ENCODE measurements at regions not wholly inside any gene's neighbourhood (a gene's known extent, or its start where the extent isn't known, plus 50 kb on each side); places are given as distances from the start of the nearest gene placed in this dataset.

DNA sequence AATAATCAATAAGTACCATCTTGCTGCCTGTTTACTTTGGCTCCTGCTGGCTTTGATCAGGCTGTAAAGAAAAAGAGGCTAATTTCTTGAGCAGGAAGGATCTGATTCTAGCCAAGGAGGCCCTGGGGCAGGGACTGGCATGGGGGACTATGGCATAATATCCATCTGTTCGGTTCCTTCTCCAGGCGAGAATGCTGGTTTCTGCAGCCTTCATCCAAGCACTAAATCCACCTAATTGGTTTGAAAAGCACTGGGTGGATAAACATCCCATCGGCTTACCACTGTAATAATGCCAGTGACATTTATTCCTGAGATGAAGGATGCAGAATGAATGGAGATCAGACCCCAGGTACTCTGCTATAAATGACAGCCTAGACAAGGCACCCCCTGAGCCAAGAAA is 180.0 kb upstream of the ASIC2 start:
- DNase-seq (ENCODE audit: extremely low read depth, low read depth), result no peak

DNA sequence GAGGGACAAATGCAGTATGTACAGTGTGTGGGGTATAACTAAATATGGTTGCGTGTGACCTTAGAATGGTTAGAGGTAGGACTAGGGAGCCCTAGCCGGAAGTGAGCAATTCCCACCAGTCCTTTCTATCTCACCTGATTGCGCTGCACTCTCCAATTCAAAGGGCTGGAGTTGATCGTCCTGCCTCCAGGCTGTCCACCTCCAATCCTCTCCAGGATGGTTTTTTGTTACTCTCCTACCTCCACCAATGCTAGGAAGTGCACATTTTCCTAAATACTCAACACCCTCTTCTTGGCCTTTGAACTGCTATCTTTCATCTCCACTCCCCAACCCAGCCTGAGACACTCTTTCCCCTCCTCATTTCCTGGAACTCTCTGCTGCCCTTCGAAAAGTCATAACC is 181.7 kb upstream of the ASIC2 start:
- DNase-seq (ENCODE audit: extremely low read depth, low read depth), result no peak

DNA sequence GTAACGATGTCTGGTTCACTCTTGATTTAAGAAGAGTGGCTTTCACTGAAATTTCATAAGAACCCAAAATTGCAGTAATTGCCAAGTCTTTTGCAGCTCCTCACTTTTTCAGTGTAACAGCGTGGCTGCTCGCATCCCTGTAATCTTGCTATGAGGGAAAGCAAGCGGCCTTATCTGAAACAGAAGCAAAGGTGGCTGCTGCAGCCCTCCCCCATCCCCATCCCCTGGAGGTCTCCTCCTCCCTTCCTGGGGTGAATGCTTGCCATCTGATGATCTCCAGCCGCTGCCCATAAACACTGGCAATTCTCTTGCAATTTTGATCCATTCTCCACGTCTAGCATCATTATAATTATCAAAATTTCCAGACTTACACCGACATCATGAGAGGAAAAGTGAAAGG is 182.5 kb upstream of the ASIC2 start:
- no peak for DNase-seq (ENCODE audit: extremely low read depth, low read depth)

DNA sequence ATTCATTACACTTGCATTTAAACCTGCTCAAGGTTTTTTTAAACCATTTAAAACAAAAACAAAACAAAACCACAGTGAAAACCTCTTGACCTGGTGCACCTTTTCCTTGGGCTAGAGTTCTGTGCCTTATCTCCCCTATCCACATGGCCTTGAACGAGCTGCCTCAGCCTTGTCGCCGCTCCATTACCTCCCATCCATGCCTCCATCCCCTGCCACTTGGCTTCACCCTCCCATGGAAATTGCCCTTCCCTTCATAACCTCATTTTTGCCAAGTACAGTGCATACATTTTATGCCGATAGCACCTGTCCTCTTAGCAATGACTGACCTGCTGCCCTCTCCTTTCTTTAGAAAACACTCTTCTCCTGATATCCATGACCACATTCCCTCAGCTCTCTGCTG is 188.6 kb upstream of the ASIC2 start:
- no peak for DNase-seq (ENCODE audit: extremely low read depth, low read depth)

DNA sequence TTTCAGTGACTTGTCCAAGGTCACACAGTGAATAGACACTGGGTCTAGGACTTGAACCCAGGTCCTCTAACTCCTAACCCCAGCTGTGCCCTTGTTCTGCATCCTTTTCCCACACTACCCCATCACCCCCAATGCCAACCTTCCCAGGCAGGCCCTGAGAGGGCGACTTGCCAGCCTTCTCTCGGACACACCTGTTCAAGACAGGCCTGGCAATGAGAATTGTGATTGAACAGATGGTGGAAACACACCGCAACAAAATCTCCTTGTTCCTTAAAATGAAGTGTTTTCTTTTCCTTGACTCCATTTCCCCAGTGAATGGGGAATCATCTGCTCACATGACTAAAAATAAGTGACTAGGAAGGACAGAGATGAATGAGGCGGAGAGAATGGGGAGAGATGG is 189.5 kb upstream of the ASIC2 start:
- no peak for DNase-seq (ENCODE audit: extremely low read depth, low read depth)

DNA sequence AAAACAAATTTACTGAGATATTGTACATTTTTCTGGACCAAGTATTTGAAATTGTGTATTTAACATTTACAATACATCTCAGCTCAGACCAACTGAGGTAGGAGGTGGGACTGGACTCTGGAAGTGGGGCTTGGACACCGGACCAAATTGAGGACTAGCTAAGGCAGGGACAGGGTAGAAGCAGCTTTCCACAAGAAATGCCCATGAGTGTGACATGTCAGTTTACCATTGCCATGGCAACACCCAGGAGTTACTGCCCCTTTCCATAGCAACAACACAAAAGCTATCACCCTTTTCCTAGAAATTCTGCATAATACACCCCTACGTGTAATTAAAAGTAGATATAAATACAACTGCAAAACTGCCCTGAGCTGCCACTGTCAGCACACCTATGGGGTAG is 191.5 kb upstream of the ASIC2 start:
- no peak for DNase-seq (ENCODE audit: extremely low read depth, low read depth)

DNA sequence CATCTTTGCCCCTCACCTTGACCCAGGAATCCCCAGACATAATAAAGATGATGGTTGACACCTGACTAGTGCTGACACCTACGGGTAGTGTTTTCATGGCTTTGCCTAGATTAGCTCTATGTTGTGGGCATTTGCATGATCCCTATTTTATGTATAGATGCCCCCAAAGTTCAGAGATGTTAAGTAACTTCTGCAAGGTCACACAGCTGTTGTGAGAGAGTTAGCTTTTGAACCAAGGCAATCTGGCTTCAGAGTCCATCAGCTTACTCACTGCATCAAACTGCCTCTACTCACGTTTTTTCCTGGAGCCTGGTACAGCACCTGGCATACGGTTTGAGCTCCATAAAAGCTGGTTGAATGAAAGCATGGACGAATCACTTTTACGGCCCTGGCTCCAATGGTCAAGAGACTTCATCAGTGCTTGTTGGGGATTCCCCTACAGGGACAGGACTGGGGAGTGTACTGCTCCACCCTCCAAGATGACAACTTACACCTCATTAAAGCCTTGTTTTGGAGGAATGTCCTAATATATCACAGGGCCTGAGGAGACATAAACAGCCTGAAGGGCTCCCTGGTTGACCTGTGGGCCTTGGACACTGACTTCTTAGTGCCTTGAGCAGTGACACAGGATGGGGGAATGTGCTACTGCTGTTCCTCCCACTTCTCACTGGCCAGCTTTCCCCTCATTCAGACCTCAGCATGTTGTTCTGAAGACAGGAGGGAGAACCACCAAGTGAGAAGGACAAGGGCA is 193.2 kb upstream of the ASIC2 start:
- no peak for DNase-seq (ENCODE audit: extremely low read depth, low read depth)

DNA sequence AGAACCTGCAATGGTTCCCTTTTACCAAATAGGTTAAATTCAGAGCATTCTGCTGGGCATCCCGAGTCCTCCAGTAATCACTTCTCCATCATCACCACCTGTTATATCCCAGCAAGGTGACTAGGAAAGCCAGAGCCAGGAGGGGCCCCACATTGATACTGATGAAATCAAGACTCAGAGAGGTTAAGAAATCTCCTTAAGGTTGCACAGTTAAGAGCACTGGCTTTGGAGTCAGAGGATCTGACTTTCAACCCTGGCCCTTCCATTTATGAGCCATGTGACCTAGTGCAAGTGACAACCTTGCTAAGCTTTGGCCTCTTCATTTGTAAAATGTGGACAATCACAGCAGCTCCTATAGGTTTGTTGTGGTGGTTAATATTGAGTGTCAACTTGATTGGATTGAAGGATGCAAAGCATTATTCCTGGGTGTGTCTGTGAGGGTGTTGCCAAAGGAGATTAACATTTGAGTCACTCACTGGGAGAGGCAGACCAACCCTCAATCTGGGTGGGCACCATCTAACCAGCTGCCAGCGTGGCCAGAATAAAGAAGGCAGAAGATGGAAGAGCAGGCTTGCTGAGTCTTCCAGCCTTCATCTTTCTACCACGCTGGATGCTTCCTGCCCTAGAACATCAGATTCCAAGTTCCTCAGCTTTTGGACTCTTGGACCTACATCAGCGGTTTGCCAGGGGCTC is 194.2 kb upstream of the ASIC2 start:
- DNase-seq (ENCODE audit: extremely low read depth, low read depth), result no peak

DNA sequence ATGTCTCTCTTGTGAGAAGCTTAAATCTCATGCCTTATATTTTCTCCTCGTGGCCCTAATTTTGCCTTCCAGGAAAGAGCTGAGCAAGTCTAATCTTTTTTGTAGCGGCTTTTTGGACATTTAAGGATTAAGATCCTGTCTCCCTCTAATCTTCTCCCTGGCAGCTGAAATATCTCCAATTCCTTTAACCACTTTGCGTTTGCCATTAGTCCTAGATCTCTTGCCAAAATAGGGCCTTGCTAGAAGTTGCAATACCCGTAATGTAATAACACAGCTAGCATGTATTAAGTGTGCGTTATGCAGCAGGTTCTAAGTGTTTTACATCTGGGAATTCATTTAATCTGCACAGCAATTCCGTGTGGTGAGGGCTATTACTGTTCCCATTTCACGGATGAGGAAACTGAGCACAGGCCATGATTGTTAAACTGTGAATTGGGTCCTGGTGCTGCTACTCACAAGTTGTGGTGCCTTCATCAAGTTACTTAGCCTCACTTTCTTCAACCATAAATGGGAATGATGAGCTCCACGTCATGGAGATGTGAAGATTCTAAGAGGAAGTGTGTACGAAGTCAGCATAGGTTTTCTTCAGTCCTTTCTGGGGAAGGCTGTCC is 198.9 kb upstream of the ASIC2 start:
- DNase-seq (ENCODE audit: extremely low read depth, low read depth), result no peak

DNA sequence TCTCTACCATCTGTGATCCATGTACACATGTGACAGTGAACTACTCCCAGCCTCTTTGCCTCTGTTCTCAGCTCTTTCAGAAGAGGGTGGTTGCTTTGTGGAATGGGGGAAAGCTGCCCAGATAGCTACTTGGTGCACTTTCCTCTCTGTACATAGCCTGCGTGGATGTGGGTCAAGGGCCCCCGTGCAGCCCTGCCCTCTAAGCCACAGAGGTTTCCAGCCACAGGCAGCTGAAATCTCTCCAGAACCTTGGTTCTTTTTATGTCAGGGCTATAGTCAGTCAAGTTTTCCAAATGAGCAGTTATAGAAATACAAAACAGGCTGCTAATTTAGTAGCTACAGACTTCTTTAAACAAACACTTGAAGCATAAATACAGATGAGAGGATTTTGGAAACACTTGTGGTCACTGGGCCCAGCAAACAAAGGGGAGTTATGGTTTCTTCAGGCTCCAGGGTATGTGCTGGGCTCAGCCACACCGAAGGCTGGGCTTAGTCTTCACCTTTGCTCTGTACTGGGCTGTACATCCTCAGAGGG is 199.7 kb upstream of the ASIC2 start:
- no peak for DNase-seq (ENCODE audit: extremely low read depth, low read depth)

DNA sequence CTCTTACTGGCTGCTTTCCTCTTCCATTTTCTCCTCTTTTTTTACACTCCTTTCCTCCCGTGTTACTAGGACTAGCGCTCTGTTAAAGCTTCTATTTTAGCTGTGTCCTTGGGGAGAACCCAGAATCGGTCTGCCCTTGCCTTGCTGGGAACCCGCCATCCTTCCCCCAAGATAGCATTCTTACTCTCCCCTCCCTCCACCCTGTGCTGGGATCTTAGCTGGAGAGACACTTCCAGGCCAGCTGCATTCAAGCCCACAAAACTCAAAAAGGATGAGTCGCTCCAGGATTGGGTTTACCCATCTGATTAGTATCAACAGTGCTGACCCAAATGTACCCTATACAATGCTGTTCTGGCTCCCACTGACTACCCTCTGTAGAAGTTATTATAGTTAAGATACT is 200.5 kb upstream of the ASIC2 start:
- no peak for DNase-seq (ENCODE audit: extremely low read depth, low read depth)

DNA sequence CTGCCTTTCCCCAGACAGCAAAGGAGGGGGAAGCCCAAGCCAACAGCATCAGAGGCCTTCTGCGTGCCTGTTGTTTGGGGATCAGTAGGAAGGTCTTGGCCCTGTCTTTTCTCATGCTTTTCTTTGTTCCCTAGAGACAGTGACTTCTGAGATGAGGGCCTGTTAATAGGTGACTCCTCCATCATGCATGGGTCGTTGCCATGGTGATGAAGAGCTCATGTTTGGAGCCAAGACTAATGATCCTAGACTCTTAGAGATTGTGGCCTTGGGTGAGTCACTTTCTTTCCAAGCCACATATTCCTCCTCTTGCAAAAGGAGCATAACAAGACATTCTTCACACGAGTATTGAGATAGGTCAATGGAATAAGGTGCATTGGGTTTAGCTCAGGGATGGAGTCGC is 201.1 kb upstream of the ASIC2 start:
- DNase-seq (ENCODE audit: extremely low read depth, low read depth), result no peak

DNA sequence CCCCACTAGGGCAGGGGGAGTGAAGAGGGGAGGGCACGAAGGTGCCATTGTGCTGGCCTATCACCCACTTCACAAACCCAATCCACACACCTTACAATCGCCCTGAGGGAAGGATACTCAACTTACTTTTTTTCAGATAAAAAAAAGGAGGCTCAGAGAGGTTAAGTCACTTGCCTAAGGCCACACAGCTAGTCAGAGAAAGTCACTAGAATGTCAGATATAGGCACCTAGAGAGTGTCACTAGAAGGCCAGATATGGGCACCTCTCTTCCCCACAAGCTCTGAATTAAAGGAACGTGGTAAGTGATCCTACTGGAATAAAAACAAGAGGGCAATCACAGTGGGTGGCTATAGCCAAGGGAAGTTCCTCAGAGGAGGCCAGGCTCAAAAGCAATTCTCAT is 204.5 kb upstream of the ASIC2 start:
- DNase-seq (ENCODE audit: extremely low read depth, low read depth), result no peak

DNA sequence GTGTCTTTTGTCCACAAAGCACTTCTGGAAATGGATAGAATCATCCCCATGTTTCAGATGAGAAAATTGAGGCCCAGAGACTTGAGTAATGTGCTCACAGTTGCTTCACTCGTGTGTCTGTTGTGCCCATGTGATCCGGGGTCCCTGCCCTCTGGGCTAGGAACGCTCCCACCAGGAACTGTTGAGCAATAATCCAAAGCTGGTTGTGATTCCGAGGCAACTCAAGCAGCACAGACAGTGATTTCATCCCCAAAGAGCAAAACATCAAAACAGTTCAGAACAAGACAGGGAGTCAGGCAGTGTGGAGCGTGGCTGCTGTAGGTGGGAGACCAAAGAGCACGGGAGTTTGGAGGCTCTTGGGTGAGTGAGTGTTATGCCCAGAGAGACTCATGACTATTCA is 205.0 kb upstream of the ASIC2 start:
- no peak for DNase-seq (ENCODE audit: extremely low read depth, low read depth)

DNA sequence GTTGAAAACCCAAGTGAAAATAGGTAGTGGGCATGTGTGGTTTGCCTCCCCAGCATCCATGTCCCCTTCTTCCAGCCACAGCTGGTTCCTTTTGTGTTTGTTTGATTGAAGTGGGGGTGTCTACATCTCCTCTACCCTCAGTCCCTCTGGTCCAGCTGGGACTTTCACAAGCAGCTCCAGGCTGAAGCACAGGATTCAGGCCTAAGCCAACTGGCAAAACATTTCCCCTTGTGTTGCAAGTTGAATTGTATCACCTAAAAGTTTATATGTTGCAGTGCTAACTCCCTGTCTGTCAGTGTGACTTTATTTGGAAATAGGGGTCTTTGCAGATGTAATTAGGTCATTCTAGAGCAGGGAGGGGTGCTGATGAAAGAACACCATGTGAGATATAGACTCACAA is 205.9 kb upstream of the ASIC2 start:
- DNase-seq (ENCODE audit: extremely low read depth, low read depth), result no peak

DNA sequence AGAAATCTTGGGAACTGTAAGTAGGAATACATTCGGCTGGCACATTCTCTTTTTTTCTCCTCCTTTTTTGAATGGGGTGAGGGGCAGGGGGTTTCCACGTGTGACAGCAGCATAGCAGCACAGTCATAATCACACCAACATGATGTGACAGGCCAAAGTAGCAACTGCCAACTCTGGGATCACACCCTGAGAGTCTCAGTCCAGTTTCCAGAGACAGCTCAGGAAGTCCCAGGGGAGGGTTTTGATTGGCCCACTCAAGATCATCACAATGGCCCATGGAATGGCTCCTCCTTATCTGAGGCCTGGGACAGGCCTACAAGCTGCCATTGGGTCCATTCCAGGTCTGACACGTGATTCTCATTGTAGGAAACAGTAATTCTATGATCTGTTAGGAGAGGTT is 207.1 kb upstream of the ASIC2 start:
- DNase-seq (ENCODE audit: extremely low read depth, low read depth), result no peak

DNA sequence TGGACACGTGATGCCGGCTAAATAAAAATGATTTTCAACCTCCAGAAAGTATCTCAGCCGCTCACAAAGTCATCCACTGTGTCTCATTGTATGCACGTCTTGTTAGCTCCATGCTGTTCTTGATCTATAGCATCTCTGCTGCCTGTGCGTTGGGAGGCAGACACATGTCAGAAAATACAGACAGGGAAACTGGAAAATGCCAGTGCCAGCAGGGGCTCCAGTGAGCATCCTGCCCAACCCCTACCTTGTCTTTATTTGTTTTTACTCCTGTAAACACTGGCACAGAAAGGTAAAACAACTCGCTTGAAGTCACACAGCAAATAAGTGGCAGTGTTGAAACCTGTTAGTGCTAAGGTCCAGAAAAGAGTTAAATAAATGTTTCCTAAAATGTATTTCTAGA is 208.1 kb upstream of the ASIC2 start:
- DNase-seq (ENCODE audit: extremely low read depth, low read depth), result no peak

DNA sequence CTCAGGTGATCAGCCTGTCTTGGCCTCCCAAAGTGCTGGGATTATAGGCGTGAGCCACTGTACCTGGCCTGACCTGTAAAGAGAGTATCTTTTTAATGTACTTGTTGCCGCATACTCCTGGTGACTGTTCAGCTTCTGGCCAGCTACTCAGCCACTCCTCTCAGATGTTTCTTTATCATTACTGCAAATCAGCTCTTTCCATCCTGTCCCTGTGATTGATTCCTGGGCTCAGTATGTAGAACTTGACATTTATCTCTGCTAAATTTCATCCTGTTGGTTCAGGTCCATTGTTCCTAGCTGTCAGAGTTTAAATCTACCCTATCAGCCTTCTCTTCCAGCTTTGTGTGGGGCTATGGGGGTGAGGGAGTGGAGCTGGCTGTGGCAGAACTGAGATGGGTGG is 211.5 kb upstream of the ASIC2 start:
- no peak for DNase-seq (ENCODE audit: extremely low read depth, low read depth)

DNA sequence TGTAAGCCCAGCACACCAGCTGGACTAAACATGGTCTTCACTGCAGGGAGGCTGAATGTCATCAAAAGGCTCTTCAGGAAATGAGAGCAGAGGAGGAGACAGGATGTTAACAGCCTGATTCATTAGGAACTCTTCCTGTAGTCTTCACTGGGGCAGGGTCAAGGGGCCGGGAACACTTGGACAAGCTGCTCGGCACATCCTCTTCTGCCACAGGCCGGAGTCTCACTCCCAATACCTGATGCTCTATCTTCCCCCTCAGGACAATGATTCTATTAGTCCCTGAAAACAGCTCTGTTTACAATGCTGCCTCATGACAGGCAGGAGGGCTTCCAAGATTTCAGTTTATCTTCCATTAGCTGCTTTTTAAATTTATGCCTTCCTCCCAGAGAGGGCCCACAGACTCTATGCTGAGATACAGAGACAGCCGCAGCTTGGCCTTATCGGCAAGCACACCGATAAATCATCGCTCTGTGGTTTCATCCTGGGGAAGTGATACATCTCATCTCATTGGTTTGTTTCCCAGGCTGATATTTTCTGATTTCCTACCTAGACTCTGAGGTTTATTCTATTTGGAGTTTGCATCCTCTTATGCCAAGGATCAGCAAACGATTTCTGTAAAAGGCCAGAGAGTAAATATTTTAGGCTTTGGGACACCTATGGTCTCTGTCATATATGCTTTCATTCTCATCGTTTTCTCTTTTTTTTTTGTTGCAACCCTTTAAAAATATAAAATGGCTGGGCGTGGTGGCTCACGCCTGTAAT is 214.0 kb upstream of the ASIC2 start:
- DNase-seq (ENCODE audit: extremely low read depth, low read depth), result no peak

DNA sequence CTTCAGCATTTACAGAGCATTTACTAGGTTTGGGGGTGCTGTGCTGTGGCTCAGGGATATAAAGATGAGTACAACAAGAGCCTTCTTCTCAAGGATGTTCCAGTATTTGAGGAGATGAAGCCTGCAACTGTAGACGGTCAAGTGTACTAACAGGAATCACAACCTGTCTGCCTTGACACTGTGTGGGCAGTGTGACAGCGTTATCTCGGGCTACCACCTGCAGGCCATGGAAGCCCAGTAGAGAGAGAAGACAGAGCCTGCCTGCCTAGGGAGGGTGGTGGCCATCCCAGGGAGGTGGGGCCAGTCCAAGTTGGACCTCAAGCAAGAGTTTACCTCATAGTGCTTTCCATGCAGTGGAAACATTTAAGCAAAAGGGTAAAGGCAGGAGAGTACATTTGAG is 215.1 kb upstream of the ASIC2 start:
- no peak for DNase-seq (ENCODE audit: extremely low read depth, low read depth)

DNA sequence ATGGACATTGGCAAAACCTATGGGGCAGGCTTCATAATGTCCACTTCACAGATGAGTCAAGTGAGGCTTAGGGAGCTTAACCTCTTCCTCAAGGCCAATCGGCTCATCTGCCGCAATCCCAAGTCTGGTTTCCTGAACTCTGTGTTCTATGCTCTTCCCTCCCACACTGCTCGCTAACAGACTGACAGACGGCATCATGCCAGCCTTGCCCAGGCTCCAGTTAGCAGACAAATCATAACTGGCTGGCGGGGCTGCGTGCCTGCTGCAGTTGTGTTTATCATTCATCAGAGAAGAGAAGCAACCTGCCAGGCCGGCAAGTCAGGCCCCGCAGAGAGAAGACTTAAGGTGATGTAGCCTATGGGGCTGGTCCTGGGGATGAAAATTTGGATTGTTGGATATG is 216.2 kb upstream of the ASIC2 start:
- DNase-seq (ENCODE audit: extremely low read depth, low read depth), result no peak

Data from NCI-H460 (cell line).